Astrocyte of the spinal cord (primary cell): ENCODE measurements at regions not wholly inside any gene's neighbourhood (a gene's known extent, or its start where the extent isn't known, plus 50 kb on each side); places are given as distances from the start of the nearest gene placed in this dataset.
"Not testable (repeated sequence)": the region's sequence is repeated elsewhere in the genome, so short reads cannot be mapped to it uniquely, and the experiment has no call there.

ENCODE experiments used
- DNase-seq: peaks from one replicate; pipeline ENCODE4 v3.0.0; 2011; ENCODE audit warnings: low read depth, low spot score
- H3K4me3 ChIP-seq: 2 replicates; pipeline ENCODE4 v1.5.1; 2011; ENCODE audit warnings: low read depth, mild to moderate bottlenecking, low read length, moderate library complexity
- in situ Hi-C: cut with HindIII; loops from 2 replicates; pipeline ENCODE4 v1.10.0; 2017; ENCODE audit warnings: low sequenced_read_pairs
- TF ChIP-seq, protein P1 (sequence below): IDR thresholded peaks from 2 replicates; pipeline ENCODE4 v1.5.1; 2012; ENCODE audit warnings: low read depth, mild to moderate bottlenecking, low read length, inconsistent platforms

DNA sequence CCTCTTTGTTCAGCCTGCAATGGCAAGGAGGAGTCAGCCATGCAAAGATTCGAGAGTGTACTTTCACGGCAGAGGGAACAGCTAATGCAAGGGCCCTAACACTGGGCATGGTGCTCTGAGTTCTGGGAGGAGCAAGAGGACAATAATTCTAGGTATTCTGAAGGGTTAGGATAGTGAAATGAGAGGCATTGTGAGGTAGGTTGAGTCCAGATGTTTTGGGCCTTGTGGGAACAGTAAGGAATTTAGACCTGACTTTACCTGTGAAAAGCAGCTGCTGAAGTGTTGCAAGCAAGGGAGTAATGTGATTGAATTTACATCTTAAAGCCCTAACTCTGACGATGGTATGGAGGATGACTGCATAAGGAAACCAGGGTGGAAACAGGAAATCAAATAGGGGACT, 211.6 kb downstream of the CNTN3 start:
- H3K4me3 ChIP-seq: no peak overlapping the region
- DNase-seq: no peak
- TF ChIP-seq, protein P1, sequence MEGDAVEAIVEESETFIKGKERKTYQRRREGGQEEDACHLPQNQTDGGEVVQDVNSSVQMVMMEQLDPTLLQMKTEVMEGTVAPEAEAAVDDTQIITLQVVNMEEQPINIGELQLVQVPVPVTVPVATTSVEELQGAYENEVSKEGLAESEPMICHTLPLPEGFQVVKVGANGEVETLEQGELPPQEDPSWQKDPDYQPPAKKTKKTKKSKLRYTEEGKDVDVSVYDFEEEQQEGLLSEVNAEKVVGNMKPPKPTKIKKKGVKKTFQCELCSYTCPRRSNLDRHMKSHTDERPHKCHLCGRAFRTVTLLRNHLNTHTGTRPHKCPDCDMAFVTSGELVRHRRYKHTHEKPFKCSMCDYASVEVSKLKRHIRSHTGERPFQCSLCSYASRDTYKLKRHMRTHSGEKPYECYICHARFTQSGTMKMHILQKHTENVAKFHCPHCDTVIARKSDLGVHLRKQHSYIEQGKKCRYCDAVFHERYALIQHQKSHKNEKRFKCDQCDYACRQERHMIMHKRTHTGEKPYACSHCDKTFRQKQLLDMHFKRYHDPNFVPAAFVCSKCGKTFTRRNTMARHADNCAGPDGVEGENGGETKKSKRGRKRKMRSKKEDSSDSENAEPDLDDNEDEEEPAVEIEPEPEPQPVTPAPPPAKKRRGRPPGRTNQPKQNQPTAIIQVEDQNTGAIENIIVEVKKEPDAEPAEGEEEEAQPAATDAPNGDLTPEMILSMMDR: no peak
- in situ Hi-C loops: no loop called here

DNA sequence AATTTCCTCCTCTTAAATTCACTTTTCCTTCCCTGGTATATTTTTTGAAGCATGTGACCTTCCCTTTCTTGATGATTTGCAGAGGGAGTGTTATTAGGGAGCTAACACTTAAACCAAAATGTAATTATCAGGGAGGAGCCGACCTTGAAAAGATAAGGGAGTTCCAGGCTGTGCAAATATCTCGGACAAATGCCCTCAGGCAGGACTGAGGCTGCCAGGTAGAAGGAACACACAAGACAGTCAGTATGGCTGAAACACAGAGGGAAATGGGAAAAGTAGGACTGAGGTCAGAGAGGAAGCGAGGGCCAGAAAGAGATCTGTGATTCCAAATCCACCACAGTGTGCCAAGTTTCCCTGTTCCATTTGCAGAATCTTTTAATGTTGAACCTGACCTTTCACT, 221.0 kb downstream of the CNTN3 start:
- no peak for DNase-seq
- in situ Hi-C loops: no loop called here
- H3K4me3 ChIP-seq: no peak overlapping the region
- TF ChIP-seq, protein P1: no peak

DNA sequence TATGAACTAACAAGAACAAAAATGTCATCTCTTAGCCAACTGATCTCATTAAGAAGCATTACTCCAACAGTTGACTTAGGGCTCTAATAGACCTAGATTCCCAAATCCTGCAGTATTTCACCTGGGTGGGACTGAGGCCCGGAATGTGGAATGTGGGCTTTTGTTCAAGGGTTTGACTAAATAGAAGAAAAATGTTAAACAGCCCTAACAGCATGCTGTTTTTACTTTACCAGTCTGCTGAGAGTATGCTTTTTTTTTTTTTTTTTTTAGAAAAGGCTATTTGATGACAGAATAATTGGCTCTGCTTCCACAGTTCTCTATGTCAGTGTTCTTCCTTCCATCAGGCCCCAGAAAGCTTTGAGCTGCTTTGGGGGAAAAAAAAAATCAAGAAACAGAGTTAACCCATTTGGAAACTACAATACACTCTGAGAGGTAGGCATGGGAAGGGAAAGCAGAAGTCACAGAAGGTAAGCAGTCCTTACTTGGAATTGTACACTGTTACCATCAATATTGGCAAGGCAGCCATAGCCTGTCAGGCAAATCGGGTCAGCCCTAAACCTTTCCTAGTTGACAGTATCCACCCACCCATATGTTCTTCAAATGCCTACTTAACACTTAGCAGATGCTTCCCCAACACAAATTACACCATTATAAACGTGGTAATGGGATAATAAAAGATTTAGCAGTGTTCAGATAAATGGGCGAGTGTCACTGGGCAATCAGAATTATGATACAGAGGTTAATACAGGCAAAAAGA, 224.2 kb downstream of the CNTN3 start:
- no peak for DNase-seq
- in situ Hi-C loops: no loop called here
- H3K4me3 ChIP-seq: no peak overlapping the region
- TF ChIP-seq, protein P1: no peak

DNA sequence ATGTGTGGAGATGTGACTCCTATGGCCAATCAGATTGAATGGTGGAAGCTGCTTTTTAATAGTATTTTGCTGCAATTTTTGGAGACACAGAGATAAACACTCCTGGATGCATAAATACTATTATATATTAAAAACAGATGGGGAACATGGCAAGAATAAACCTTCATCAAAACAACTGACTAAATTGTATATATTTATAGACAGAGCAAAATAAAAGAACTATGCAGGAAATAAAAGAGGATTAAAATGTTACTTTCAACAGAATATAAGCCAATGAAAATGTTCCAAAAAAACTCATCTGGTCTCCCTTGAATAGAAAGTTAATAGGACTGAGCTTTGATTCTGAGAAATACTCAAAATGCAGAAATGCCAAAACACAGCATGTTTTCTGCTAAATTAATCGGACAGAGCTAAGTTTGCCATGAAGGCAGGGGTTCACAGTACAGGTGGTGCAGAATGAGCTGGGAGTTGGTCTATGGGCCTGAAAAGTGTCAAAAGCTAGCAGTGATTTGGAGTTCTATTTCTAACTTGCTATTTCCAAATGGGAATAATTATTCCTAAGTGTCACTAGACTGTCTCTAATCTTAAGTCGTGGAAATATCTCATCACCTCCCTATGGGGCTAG, 227.2 kb downstream of the CNTN3 start:
- TF ChIP-seq, protein P1: no peak
- no peak overlapping the region for H3K4me3 ChIP-seq
- in situ Hi-C loops: no loop called here
- DNase-seq: no peak

DNA sequence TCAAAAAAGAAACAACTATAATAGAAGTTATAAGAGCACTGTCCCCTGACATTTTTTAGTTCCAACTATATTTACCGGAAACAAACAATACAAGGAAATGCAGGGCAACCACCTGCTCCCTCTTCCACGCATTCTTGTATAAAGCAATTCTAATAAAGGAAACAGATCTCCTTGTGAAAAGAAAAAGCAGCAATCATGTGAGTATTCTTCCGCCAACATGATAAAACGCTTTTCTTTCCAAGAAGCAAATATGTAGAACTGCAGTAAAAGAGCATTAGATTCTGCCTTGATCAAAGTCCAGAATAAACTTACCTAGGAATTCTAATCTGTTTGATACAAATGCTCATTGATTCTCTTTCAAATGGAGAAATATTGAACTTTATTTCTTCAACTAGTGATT, 230.3 kb downstream of the CNTN3 start:
- TF ChIP-seq, protein P1: no peak
- no peak for DNase-seq
- H3K4me3 ChIP-seq: no peak overlapping the region
- in situ Hi-C loops: no loop called here

DNA sequence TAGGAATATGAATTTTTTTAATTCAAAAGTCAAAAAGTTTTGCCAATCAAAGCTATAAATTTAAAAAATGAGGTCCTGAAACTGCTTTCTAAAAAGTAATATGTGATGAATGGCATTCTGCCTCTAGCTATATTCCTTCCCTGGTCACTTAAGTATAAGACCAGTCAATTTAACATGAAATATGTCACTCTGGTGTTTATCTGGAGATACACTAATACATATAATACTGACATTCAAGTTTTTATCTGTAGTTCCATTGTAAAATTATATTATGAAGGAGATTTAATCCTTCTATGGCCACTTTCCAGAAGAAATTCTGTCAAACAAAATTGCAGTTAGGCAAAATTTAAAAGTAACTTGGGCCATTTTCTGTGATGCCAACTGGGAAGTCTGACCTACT, 236.8 kb downstream of the CNTN3 start:
- DNase-seq: no peak
- TF ChIP-seq, protein P1: no peak
- H3K4me3 ChIP-seq: no peak overlapping the region
- in situ Hi-C loops: no loop called here

DNA sequence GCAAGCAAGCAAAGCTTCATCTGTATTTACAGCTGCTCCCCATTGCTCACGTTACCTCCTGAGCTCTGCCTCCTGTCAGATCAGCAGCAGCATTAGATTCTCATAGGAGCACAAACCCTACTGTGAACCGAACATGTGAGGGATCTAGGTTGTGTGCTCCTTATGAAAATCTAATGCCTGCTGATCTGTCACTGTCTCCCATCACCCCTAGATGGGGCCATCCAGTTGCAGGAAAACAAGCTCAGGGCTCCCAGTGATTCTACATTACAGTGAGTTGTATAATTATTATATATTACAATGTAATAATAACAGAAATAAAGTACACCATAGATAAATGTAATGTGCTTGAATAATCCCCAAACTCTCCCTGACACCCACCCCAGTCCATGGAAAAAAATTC, 238.1 kb downstream of the CNTN3 start:
- H3K4me3 ChIP-seq, DNase-seq, in situ Hi-C loops: not testable (repeated sequence)
